DMS114 treated with DMSO at 0.1 percent for 48 hours (cell line): ENCODE measurements at regions not wholly inside any gene's neighbourhood (a gene's known extent, or its start where the extent isn't known, plus 50 kb on each side); places are given as distances from the start of the nearest gene placed in this dataset.
"Not testable (repeated sequence)": the region's sequence is repeated elsewhere in the genome, so short reads cannot be mapped to it uniquely, and the experiment has no call there.

Experiments
- DNase-seq: peaks from one replicate; lab custom pipeline; 2025; ENCODE audit not compliant: unreplicated experiment; lab: John Stamatoyannopoulos, UW

DNA sequence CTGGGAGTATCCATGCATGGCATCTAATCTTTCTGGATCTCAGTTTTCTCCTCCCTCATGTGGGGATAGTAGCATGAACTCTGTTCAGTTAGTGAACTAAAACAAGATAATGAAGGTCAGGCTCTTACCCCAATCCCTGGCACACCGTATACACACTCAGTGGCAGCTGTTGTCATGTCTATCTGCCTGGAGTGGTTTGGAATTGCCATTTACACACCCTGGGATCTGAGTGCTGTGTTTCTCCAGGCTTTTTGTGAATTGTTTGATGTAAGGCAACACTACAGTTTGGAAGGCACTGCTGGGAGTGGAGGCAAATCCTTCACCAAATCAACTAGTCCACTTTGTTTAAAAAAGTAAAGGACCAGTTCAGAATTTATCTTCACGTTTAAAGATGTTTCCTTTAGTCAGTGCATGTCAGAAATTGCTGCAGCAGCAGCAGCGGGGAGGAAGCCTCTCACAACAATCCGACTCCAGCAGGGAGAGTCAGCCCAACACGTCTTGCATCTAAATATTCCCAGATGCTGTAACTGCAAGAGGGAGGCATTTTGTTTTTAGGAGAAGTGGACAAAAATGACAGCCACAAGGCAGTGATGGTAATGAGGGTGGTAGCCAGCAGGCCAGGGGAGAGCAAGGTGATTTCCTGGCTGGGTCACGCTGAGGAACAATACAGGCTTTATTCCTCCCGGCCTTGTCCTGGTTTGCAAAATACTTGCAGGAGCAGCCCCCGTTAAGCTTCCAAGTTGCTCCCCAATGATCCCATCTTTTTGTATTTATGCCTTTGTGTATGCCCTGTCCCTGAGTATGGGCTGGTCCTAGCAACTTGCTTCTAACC is 128.5 kb upstream of the LRIG1 start:
- DNase-seq, result no peak

GRCh38 chr3:66629982-66630368 is 129.2 kb upstream of the LRIG1 start:
- DNase-seq, result no peak

DNA sequence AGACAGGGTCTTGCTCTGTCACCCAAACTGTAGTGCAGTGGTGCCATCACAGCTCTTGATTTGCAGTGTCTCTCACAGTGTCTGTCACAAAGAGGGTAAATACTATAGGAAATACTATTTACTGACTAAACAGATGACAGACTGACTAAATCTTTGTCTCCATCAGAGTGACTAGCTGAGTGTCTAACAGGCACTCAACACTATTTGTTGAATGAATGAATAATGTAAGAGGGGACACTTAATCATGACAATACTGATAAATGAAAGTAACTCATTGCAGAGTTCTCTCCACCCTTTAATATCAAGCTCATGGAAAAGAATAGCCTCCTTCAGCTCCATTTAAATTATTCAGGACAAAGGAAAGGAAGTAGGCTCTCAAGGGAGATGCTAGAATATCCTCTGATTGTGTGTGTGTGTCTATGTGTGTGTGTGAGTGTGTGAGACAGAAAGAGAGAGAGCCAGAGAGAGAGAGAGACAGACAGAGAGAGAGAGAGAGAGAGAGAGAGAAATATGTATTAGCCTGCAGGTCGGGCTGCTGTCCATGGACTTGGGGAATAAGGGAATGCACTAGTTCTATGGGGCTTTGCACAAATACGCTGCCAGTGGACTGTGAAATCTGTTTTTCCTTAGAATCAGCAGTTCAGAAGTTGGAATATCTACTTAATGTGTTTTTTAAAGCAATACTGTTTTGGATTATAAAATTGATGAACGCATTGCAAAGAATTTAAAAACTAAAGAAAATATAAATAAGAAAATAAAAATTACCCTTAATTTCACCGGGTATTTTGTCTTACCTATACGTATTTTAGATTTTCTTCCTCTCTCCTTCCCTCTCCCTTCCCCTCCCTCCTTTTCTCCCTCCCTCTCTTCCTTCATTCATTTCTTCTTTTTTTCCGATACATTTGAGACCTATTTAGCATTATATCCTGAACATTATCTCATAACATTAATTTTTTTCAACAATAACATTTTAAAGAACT is 132.9 kb upstream of the LRIG1 start:
- DNase-seq, result no peak

- DNase-seq, result no peak
Observed at GRCh38 chr3:66638717-66639116, 137.9 kb upstream of the LRIG1 start.

GRCh38 chr3:66639809-66640356 is 139.1 kb upstream of the LRIG1 start:
- DNase-seq, result no peak

- no peak for DNase-seq
Observed at GRCh38 chr3:66642019-66642418, 141.2 kb upstream of the LRIG1 start.

DNA sequence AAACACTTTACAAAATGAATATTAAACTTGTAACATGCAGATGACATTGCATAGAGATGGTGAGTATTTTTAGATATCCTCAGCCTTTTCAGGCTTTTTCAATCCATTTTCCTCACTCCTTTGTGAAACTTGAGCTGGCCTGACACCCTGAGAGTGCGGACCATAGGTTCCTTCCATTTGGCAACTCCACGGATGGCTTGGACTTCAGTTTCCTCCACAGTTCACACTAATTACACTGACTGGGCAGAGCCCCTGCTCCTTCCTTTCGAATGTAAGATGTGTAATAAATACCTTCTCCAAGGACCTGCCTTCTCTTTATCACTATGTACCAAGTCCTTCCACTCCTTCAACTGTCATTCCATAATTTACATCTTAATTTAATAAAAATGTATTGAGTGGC is 141.7 kb upstream of the LRIG1 start:
- DNase-seq, result no peak

- no peak for DNase-seq
Observed at GRCh38 chr3:66644549-66644948, 143.7 kb upstream of the LRIG1 start.

DNA sequence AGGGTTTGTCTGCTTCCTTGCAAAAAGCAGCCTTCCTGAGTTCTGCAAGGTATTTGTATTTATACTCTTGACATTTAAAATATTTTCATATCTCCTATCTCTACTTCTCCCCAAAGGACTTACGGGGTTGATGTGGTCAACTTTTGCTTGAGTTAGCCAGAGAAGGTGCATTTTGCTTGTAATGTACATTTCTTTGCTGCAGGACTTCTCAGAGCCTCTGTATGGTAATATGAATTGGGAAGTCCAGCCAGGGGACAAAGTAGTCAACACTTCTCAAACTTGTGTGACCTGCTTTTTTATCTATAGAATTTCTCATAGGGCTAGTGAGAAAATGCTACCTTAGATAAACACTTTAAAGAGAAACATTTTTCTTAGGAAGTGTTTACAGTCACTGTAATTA is 148.2 kb upstream of the LRIG1 start:
- DNase-seq, result no peak

DNA sequence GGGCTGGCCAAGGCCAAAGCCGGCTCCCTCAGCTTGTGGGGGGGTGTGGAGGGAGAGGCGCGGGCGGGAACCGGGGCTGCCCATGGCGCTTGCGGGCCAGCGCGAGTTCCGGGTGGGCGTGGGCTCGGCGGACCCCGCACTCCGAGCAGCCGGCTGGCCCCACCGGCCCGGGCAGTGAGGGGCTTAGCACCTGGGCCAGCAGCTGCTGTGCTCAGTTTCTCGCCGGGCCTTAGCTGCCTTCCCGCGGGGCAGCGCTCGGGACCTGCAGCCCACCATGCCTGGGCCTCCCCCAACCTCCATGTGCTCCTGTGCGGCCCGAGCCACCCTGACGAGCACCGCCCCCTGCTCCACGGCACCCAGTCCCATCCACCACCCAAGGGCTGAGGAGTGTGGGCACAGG is 150.7 kb upstream of the LRIG1 start:
- not testable (repeated sequence) for DNase-seq

GRCh38 chr3:66652100-66652499 is 151.3 kb upstream of the LRIG1 start:
- not testable (repeated sequence) for DNase-seq

DNA sequence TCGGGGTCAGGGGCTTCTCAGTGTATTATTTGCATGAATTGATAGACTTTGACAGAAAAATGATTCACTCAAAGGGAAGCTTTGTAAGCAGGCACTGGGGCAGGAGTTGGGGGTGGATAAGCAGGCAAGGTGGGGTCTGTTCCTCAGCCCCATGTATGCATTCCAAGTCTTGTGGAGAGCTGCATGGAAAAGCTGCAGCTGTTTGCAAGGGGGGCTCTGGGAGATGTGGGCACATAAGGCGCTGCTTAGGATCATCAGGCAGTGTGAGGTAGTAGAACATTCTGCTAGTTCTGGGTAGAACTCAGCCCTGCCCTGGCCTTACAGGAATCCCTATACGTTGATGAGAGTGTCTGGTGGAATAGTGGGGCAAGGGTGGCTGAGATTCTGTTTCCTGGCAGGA is 154.2 kb upstream of the LRIG1 start:
- DNase-seq, result no peak

- no peak for DNase-seq
Observed at GRCh38 chr3:66655671-66656070, 154.8 kb upstream of the LRIG1 start.

- no peak for DNase-seq
Observed at GRCh38 chr3:66656609-66657008, 155.8 kb upstream of the LRIG1 start.

GRCh38 chr3:66659056-66659455 is 158.2 kb upstream of the LRIG1 start:
- DNase-seq, result no peak

DNA sequence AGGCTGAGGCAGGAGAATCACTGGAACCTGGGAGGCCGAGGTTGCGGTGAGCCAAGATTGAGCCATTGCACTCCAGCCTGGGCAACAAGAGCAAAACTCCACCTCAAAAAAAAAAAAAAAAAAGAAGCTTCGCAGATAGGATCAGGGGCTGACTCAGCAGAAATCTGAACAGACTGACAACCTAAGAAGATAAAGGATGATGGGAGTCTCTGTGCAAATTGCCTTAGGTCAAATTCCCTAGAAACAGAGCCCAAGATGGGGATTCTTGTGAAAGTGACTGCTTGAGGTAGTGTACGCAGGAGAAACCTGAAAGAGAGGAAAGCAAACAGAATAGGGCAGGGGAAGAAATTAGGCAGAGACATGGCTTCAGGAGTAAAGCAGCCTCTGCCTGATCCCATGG is 160.8 kb upstream of the LRIG1 start:
- no peak for DNase-seq

- DNase-seq, result no peak
Observed at GRCh38 chr3:66662894-66663293, 162.1 kb upstream of the LRIG1 start.

DNA sequence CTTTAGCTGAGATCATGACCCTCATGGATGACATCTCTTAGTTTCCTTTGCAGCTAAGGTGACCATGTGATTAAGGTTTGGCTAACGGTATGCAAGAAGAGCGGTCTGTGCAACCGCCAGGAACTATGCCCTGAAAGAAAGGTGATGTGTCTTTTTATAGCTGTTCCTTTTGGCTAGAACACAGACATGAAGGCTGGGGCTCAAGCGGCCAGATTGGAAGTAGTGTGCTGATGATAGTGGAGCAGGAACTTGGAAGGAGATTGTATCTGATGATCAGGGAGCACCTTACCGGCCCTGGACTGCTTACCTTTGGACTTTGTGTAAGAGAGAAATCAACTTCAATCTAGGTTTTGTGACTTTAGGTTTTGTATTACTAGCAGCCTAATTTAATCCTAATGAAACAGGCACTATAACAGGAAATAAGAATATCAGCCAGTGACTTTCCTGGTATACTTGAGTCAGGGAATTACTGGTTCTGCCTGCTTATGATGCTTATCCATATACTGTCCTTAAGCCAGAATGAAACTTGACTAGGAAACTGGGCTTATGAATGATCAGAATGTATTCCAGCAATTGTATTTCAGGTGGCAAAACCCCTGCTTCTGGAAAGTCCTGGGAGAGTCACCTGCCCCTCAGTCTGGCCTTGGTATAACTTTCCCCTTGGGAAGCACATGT is 164.3 kb upstream of the LRIG1 start:
- no peak for DNase-seq

GRCh38 chr3:66666362-66666761 is 165.5 kb upstream of the LRIG1 start:
- DNase-seq, result no peak

DNA sequence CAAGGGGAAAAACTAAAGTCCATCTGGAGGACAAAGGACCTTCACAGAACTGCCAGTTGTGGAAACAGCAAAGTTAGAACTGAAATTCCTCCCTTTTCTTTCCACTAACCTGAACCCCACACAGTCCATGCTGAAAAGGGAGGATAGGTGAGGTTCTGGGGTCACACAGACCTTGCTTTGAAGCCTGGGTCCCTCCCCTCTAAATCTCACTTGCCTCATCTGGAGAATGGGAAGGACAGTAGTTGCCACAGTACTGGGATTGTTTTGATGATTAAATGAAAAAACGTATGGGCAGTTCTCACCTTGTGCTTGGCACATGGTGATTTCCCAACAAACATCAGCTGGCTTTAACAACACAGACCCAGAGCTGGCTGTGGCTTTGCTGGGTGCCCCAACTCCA is 166.4 kb upstream of the LRIG1 start:
- no peak for DNase-seq

DNA sequence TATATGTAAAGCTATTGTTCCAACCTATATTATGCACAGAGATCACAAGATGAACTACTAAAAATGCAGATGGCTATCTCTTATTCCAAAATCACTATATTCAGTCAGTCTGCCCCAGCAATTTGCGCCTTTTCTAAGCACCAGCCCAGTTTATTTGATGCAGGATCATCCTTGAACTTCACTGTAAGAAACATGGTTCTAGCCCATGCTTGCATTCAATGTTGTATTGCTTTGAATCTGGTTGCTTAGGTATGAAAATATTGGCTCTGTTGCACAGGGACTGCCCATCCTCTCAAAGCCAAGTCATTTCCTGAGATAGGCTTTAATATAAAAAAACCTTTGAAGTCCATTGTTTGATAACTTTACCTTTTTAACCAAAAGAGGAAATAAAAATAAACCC is 170.5 kb upstream of the LRIG1 start:
- no peak for DNase-seq
